HG03097 (cell line): ENCODE measurements at regions not wholly inside any gene's neighbourhood (a gene's known extent, or its start where the extent isn't known, plus 50 kb on each side); places are given as distances from the start of the nearest gene placed in this dataset.

Source experiments
- ATAC-seq: cut with Tn5 transposase; IDR thresholded peaks from one replicate; pipeline ENCODE4 v1.9.1; 2021; ENCODE audit not compliant: unreplicated experiment, low FRiP score

- no peak for ATAC-seq
Observed at GRCh38 chr2:129727286-129727685, 252.2 kb upstream of the RAB6C start.

GRCh38 chr2:129728035-129728972 is 251.2 kb upstream of the RAB6C start:
- no peak for ATAC-seq

GRCh38 chr2:129729011-129729410 is 250.5 kb upstream of the RAB6C start:
- ATAC-seq: no peak

- ATAC-seq: no peak
Observed at GRCh38 chr2:129729646-129730045, 249.8 kb upstream of the RAB6C start.

- ATAC-seq: no peak
Observed at GRCh38 chr2:129730979-129731378, 248.5 kb upstream of the RAB6C start.

- ATAC-seq: no peak
Observed at GRCh38 chr2:129731907-129732629, 247.4 kb upstream of the RAB6C start.

GRCh38 chr2:129732630-129733026 is 246.8 kb upstream of the RAB6C start:
- no peak for ATAC-seq

- ATAC-seq: no peak
Observed at GRCh38 chr2:129733041-129733440, 246.4 kb upstream of the RAB6C start.

GRCh38 chr2:129733579-129733978 is 245.9 kb upstream of the RAB6C start:
- no peak for ATAC-seq

- ATAC-seq: no peak
Observed at GRCh38 chr2:129734343-129735034, 245.0 kb upstream of the RAB6C start.

- no peak for ATAC-seq
Observed at GRCh38 chr2:129735576-129735975, 243.9 kb upstream of the RAB6C start.

GRCh38 chr2:129737660-129738527 is 241.6 kb upstream of the RAB6C start:
- ATAC-seq: no peak

GRCh38 chr2:129738799-129739198 is 240.7 kb upstream of the RAB6C start:
- ATAC-seq: no peak

- ATAC-seq: no peak
Observed at GRCh38 chr2:129740504-129740903, 239.0 kb upstream of the RAB6C start.

- ATAC-seq: no peak
Observed at GRCh38 chr2:129741165-129741564, 238.3 kb upstream of the RAB6C start.

- ATAC-seq: no peak
Observed at GRCh38 chr2:129741623-129742022, 237.8 kb upstream of the RAB6C start.

GRCh38 chr2:129742415-129743180 is 236.9 kb upstream of the RAB6C start:
- no peak for ATAC-seq

- ATAC-seq: no peak
Observed at GRCh38 chr2:129744141-129744540, 235.3 kb upstream of the RAB6C start.

GRCh38 chr2:129744649-129745048 is 234.8 kb upstream of the RAB6C start:
- ATAC-seq: no peak
